ENCODE measurements at regions not wholly inside any gene's neighbourhood (a gene's known extent, or its start where the extent isn't known, plus 50 kb on each side); places are given as distances from the start of the nearest gene placed in this dataset.

GRCh38 chr2:20137884-20138283, 86.5 kb upstream of the LAPTM4A start (continued):
- TF ChIP-seq CHD7 (IDR thresholded peaks at IDR 0.05; ENCODE audit: insufficient replicate concordance, low read length) (no peak), ATF2 (IDR thresholded peaks at IDR 0.05; ENCODE audit: low read length) (no peak), CREB1 (IDR thresholded peaks at IDR 0.05) (no peak), CBX8 (IDR thresholded peaks at IDR 0.05; ENCODE audit: borderline replicate concordance, low read depth, low read length) (no peak)
